Left hindlimb (tissue), 1 donor: ENCODE measurements at regions not wholly inside any gene's neighbourhood (a gene's known extent, or its start where the extent isn't known, plus 50 kb on each side); places are given as distances from the start of the nearest gene placed in this dataset.

Experiments
- DNase-seq: peaks from one replicate; pipeline ENCODE4 v3.0.0-alpha.2; 2018

DNA sequence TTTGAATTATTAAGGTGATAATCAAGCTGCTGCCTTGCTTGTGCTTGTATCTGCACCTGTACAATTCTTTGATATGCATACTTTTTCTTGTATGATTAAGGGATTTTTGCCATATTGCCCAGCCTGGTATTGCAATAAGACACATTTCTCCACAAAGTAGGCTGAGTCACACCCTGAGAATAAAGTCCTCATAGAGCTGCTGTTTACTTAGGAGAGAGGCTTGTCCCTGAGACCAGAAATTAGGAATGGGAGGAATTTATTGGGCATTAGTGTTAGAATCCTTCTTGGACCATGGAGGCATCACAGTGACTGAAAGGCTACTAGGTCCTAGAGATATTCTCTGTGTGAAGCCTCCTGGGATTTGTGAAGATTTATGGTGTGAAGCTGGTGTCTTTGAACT, 506.8 kb upstream of the FBXO33 start:
- DNase-seq, result no peak

DNA sequence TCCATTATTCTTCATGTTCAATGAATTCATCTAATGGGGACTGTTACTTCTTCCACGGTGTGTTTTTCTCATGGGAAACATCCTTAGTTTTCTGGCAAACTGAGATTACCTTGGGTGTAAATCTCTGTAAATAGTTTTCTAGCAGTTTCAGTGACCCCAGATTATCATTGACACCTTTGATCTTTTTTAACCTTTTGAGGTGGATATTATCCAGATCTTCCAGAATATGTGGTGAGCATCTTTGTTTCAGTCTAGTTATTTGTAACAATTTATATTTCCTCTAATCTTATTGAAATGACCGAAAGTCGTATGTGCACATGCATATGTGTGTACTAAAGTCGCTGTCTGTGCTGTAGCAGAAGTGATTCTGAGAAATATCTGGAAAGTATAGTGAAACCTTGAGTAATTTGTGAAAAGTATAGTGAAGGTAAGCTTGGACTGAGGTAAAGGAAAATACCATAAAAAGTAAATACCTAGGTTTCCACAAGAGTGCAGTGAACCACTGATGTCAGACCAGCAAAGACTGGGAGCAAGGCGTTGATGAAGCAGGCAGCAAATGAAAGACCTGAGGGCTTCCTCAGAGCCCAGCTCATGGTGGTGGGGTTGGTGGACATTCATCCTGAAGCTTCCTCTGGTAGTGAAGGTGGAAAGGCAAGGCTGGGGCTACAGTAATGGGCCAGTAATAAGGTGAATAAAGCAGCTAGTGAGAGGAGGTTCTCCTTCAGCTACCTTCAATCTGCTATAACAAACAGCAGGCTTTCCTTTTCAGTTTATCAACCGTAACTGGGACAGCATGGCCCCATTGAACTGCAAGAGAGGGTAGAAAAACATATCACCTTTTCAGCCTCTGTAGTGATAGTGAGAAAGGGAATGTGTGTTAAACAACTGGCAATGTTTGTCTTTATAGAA, 480.2 kb upstream of the FBXO33 start:
- no peak for DNase-seq

DNA sequence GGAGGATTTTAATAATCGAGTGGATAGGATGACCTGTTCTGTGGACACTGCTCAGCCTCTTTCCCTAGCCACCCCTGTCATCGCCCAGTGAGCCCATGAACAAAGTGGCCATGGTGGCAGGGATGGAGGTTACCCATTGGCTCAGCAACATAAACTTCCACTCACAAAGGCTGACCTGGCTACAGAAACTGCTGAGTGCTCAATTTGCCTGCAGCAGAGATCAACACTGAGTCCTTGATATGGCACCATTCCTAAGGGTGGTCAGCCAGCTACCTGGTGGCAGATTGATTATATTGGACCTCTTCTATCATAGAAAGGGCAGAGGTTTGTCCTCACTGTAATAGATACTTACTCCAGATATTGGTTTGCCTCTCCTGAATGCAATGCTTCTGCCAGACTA, 465.4 kb upstream of the FBXO33 start:
- no peak for DNase-seq

DNA sequence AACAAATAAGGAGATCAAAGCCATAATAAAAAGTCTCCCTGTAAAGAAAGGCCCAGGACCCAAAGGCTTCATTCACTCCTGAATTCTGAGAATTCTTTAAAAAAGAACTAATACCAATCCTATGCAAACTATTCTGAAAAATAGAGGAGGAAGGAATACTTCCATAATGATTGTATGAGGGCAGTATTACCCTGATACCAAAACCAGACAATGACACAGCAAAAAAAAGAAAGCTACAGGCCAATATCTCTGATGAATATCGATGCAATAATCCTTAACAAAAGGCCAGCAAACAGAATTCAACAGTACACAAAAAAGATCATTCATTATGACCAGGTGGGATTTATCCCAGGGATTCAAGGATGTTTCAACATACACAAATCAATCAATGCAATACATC, 457.8 kb upstream of the FBXO33 start:
- DNase-seq, result no peak

DNA sequence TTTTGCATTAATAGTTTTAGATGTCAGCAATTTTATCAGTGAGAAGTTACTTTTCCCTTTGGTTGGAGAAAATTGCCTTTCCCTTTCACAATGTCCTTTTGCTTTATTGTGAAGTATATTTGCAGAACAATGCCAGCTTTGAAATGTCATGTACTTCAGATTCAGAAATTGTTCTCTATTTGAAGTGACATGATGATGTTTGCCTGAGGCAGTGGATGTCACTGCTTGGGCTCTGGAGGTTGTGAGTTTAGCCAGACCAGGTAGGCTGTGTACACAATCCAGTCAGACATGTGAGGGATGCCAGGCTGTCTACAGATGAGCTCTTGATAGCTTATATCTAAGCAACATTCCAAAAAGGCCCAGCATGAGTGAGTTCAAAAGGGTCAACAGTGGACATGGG, 451.9 kb upstream of the FBXO33 start:
- no peak for DNase-seq

DNA sequence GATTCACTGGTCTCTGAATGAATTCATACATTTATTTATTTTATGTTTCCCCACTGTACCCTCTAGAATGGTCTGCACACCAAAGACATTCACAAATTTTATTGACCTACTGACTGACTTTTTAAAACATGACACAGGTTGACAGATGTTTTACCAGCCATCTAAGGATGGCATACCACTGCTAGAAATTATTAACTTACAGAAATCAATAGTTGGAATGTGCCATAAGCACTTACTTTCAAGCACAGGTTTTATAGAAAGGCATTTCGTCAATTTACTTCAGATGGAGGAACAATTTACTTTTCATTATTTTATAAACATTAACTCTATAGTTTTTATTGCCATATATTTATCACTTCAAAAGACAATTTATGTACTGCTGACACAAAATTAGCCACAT, 448.7 kb upstream of the FBXO33 start:
- no peak for DNase-seq

DNA sequence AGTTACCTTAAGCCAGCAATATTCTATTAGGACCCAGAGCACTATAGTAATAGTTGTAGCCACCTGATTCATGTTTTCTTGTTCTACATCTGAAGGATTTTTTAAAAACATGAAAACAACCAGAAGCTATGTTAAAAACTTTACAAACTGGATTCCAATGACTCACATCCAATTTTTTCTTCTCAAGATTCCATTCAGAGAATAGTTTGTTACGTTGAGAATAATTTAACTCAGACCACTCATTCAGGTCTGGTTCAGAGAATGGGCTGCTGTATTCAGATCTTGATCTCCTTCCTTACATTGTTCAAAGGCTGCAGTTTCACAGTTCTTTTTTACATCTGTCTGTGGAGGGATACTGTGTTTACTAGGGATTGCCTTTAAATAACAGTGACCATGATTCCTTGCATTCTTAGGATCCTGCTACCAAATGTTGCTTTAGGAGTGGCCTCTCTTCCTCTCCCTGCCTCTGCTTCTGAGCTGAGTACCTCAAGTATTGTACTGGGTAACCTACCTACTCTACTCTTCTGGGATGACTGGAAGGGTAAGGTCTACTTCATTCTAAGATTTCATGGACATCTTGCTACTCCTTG, 448.0 kb upstream of the FBXO33 start:
- no peak for DNase-seq

DNA sequence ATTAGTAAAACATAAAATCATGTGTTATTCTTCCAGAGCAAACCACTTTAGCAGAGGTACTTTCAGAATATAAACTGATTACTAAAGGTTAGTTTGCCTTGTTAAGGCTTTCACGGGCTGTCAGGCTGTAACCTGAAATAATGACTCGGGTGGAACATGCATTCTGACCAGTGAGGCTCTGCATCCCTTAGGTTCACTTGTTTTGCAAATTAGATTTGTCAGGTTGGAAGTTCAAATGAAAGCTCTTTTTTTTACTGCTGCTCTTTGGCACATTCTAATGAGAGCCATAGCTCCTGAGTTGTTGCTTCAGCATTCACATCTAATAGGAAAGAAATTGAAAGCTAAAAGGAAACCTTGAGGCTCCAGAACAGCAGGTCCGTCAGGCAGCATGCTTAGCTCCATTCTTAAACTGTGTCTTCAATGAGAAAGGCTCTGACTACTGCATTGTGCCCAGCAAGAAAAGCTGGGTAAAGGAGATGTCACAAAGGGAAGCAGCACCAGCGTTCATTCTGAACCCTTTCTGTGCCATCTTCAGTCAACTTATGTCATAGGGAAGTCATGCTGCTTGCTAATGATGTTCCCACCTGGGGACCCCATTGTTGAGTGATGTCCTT, 445.5 kb upstream of the FBXO33 start:
- no peak for DNase-seq

DNA sequence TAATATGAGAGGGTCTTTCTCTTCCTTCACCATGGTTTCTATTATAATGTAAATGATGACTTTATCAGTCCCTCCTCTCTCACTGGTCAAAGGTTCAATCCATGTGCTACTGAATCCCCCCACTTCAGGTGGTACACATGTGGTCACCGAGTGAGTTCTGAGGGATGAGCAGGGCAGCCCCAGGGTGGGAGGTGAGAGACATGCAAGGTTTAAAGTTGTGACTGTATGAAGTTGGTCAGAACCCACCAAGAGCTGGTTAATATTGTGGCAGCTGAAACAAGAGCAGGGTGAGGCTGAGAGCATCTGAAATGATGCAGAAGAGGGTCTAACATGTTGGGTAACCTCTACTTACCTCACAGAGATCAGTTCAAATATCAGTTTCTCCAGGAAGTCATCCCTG, 444.7 kb upstream of the FBXO33 start:
- DNase-seq, result no peak

DNA sequence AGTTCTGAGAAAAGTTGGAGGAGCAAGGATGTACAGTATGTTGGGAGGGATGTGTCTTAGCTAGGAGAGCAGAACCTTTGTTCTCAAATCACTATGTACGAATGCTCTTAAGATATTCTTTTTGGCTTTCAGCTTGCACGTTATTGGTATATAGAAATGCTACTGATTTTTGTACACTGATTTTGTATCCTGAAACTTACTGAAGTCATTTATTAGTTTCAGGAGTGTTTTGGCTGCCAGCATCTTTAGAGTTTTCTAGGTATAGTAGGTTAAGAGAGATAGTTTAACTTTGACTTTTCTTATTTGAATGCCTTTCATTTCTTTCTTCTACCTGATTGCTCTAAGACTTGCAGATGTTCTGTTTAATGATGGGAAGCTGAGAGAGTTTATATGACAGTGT, 442.8 kb upstream of the FBXO33 start:
- no peak for DNase-seq

DNA sequence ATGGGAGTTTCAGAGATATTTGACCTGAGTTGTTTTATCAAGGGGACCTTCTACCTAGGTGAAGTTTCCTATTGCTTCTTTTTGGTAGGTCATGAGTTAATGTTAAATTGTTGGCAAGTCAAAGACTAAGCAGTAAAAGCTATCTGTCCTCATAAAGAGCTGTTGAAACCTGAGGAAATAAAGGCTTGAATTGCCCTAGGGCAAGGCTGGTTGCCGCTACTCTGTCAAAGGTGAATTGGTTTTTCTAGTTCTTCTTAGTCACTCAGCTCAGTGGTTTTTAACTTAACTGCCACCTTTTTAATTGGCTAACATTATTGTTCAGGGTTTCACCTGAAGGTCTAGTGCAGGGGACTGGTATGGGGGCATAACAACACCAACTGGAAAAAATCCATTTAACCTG, 441.6 kb upstream of the FBXO33 start:
- no peak for DNase-seq

DNA sequence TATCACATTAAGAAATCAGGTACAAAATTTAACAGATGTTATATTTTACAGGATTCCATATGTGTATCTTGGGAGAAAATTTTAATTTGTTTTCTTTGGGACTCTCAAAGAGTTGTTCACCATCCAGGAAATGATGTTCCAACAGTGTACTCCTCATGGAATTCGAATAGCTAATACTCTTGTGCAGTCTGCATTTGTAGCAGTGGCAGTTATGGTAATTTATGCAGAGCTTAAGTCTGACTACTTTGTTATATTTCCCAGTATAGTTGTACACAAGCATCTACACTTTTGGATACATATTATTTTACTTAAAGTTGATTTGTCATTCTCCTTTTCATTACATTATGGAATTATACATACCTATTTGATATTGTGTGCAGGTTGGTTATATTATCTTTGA, 436.7 kb upstream of the FBXO33 start:
- no peak for DNase-seq

DNA sequence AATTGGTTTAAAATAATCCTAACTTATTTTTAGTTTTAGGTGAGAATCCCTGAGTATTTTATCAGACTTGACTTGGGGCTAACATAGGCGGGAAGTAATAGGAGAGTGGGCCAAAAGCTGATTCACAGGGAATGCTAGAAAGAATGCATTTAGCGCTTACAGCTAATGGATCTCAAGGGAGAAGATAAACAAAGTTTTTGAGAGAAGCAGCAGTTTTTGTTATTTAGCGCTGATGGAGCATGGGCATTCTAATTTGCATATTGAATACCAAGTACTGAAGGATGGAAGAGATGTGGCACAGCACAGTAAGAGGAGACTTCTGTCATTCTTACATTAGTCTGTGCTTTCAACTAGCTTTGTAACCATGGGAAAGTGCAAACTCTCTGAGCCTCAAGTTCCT, 436.0 kb upstream of the FBXO33 start:
- no peak for DNase-seq

DNA sequence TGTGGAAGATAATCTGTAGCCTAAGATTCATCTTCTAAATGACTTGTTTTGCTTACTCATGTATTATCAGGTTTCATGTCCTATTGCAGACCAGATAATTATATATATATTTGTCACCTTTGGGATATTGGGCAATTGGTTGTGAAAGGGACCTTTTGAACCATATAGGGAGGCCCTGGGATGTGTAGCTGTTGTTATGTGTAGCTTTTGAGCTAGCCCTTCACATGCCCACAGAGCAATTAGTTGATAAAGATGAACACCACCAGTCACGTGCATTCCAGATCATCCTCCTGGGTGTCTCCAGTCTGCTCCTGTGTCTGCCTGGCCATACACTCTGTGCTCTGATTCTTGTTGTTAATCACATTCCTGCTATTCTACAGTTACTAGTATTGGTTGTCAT, 431.2 kb upstream of the FBXO33 start:
- no peak for DNase-seq

DNA sequence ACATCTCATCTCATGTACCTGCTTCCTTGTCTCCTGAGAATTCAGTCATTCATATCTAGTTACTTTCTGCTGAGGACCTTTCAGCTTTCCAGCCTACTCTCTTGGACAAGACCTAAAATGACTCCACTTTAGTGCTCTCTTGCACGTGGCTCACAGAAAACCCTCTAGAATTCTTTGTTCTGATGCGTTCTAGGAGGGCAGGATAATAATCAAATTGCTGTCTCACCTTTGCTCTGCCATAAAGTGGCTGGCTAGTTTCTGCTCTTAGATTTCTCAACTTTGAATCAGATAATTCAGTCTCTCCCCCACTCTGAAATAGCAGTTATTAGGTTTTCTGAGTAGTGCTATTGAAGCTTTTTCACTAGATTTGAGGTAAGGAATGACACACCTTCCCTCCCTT, 429.5 kb upstream of the FBXO33 start:
- no peak for DNase-seq

DNA sequence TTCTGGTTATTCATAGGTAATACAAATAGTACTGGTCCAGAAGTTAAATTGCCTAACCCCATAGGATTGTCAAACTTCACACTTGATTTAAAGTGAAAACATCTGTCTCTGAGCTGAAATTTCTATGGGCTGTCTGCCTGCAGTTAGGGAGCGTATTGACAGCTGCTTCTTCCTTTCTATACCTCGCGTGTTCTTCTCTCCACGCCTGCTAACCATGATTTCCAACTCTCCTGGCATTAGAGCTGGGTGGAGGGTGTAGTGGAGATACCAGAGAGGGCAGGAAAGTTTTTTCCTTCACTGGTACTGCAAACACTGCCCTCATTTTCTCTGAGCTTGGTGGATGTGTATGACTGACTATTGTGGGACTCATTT, 429.0 kb upstream of the FBXO33 start:
- no peak for DNase-seq

DNA sequence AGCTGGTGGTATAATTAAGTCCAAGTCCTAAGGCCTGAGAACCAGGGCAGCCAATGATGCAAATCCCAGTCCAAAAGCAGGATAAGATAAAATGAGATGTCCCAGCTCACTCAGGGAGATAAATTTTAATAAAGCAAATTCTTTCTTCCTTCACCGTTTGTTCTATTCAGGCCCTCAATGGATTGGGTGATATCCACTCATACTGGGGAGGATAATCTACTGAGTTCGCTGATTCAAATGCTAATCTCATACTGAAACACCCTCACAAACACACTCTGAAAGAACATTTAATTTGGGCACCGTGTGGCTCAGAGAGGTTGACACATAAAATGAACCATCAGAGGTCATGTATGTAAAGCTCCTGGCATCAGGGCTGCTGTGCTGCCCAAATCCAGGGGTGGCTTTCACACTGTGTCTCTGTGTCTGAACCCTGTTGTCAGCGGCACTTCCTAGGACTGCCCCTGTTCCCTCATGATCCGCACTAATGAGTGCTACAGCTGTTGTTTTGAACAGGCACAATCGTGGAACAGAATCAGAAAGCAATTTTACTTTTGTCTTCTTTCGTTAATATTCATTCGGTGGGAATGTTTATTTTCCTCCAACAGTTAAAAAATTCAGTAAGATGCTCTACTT, 428.5 kb upstream of the FBXO33 start:
- no peak for DNase-seq

DNA sequence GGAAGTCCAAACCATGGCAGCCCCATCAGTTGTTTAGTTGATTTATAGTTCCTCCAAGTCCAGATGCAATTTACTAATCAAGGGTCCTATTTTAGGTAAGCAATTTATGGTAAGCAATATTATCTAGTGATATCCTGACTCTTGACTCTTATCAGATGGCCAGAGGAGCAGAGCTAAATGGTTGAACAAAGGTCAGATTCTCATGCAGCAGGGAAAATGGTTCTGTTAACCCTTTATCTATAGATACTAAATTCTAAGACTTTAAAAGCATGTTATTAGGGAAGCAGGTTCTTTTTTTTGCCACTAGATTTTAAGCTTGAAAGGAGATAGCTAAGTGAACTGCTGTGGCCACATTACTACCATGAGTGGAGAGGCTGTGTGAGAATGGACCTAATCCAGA, 427.1 kb upstream of the FBXO33 start:
- DNase-seq, result no peak

DNA sequence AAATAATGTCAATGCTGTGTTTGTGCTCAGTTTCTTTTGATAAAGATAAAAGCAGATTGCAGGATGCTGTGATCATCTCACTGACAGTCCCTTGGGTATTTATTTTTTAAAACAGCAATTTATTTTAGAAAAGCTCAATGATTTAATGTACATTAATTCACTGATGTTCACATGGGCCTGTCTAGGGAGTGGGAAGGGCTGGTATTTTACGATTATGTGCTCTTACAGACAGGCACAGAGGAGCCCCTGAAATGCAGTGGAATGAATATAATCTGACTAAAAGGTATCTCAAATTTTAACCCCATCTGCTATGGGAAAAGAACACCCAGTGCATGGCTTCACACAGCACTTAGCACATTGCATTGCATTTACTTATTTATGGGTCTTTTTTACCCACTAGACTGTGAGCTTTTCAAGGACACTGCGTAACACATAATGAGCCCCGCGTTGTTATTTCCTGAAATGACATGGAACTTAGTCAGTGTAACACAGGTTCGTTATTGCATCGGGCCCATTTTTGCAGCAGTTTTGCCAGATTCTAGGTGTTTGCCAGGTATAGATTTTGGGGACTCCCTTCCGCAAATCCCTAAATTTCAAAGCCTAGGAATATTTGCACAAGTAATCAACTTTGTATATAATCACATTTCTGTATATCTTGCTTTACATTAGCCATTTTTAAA, 425.3 kb upstream of the FBXO33 start:
- DNase-seq, result no peak

DNA sequence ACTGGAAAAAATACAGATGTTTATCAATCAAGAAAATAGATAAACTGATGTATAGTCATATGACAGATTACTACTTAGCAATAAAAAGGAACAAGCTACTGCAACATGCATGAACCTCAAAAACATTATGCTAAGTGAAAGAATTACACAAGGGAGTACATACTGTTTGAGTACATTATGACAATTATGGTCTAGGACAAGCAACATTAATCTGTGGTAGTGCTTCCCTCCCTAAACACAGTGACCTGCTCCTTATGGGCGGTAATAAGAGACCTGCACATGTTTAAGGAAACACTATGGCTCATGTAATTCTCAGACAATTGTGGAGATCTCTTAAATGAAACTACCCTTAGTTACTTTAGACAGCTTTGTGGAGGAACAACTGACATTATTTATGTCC, 421.2 kb upstream of the FBXO33 start:
- DNase-seq, result no peak

DNA sequence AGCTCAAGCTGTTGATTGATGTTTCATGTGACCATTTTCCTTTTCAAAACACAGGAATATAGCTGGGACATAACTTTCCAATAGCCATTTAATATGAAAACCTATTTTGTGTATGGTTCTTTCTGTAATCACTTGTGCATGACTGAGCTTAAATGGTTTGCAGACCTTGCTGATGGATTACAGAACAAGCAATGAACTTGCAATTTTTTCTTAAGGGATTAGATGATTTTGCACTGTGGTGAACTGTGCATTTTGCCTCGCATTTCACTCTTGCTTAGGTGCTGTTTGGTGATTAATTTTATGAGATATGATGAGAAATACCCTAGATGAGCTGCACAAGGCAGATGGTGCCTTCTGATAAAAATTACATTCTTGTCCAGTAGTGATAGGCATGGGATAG, 419.0 kb upstream of the FBXO33 start:
- no peak for DNase-seq

DNA sequence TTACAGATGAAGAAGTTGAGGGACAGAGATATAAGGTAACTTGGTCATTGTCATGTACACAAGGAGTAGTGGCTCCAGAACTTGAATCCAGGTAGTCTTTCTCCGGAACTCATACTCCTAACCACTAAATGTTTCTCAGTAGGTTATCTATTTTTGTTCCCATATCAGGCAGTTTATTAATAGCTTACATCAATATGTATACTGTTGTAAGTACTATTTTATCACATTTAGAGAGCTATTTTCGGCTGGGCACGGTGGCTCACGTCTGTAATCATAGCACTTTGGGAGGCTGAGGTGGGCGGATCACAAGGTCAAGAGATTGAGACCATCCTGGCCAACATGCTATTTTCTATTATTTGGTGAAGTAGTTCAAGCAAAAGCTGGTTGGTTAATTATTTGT, 415.6 kb upstream of the FBXO33 start:
- no peak for DNase-seq

DNA sequence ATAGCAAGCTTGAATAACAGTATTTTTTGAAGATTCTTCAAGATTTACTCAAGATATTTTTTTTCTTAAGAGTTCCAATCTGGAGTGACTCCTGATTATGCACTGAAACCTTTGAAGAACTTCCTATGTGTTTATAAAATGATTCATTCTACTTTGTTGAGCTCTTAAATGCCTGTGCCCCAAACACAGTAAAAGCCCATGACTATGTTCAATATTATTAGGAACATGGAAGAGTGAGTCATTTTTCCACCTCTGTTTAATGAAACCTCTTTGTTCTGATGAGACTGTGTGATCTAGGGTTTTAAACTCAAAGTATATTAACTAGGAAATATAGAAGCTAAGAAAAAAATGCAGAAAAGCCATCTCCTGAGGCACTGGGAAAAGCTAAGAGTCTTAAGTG, 415.0 kb upstream of the FBXO33 start:
- no peak for DNase-seq
